RWPE2 (cell line): ENCODE measurements at regions not wholly inside any gene's neighbourhood (a gene's known extent, or its start where the extent isn't known, plus 50 kb on each side); places are given as distances from the start of the nearest gene placed in this dataset.

Experiments used
- ATAC-seq: fragments of 200-7000 bp; cut with Tn5 transposase; 3 replicates; pipeline ENCODE4 v1.9.1; 2021; ENCODE audit warnings: low read depth
- DNase-seq: peaks from one replicate; pipeline ENCODE4 v3.0.0-alpha.2; 2020; ENCODE audit warnings: low spot score
- H3K27ac ChIP-seq: fragments of 450-650 bp; 2 replicates; pipeline ENCODE4 v1.5.1; 2017; ENCODE audit warnings: mild to moderate bottlenecking; ENCODE audit not compliant: poor library complexity, severe bottlenecking
- H3K27me3 ChIP-seq: fragments of 250-450 bp; sonication (Bioruptor Pico); 2 replicates; pipeline ENCODE4 v1.5.1; 2021; ENCODE audit warnings: mild to moderate bottlenecking, moderate library complexity; ENCODE audit not compliant: insufficient read depth, poor library complexity, severe bottlenecking
- H3K36me3 ChIP-seq: fragments of 250-450 bp; sonication (Bioruptor Pico); 2 replicates; pipeline ENCODE4 v1.5.1; 2020; ENCODE audit warnings: low read depth, mild to moderate bottlenecking, moderate library complexity
- H3K4me1 ChIP-seq: fragments of 250-450 bp; sonication (Bioruptor Pico); 2 replicates; pipeline ENCODE4 v1.5.1; 2021; ENCODE audit warnings: mild to moderate bottlenecking, moderate library complexity; ENCODE audit not compliant: insufficient read depth, poor library complexity, severe bottlenecking
- H3K4me3 ChIP-seq: fragments of 250-450 bp; sonication (Bioruptor Pico); 2 replicates; pipeline ENCODE4 v1.5.1; 2021; ENCODE audit warnings: mild to moderate bottlenecking, moderate library complexity; ENCODE audit not compliant: severe bottlenecking
- H3K9me3 ChIP-seq: fragments of 250-450 bp; sonication (Bioruptor Pico); 2 replicates; pipeline ENCODE4 v1.5.1; 2021; ENCODE audit warnings: mild to moderate bottlenecking, moderate library complexity; ENCODE audit not compliant: severe bottlenecking
- CTCF ChIP-seq: fragments of 450-650 bp; IDR thresholded peaks from one replicate; pipeline ENCODE4 v1.5.1; 2017; ENCODE audit warnings: mild to moderate bottlenecking, moderate library complexity; ENCODE audit not compliant: poor library complexity, severe bottlenecking

GRCh38 chr18:24993628-24994027 is 358.3 kb downstream of the ZNF521 start:
- Histone ChIP-seq H3K27me3 (no peaks in the 10 kb centered on the region), H3K4me1 (no peaks in the 10 kb centered on the region), H3K27ac (no peak overlapping the region), H3K36me3 (no peaks in the 10 kb centered on the region), H3K9me3 (no peaks in the 10 kb centered on the region), H3K4me3 (no peak overlapping the region)
- ATAC-seq (no peak), DNase-seq (no peak)
- TF ChIP-seq CTCF = no peak

- Histone ChIP-seq H3K4me3 (no peak overlapping the region), H3K27ac (no peak overlapping the region), H3K36me3 (no peaks in the 10 kb centered on the region), H3K27me3 (no peaks in the 10 kb centered on the region), H3K9me3 (no peaks in the 10 kb centered on the region), H3K4me1 (no peaks in the 10 kb centered on the region)
- no peak for TF ChIP-seq CTCF
- no peak for DNase-seq
- no peak for ATAC-seq
These were observed 356.9 kb downstream of the ZNF521 start for GRCh38 chr18:24995056-24995455.

- TF ChIP-seq CTCF = no peak
- no peak for DNase-seq
These were observed 356.2 kb downstream of the ZNF521 start for GRCh38 chr18:24995755-24996154.

GRCh38 chr18:24999650-25000267 is 352.2 kb downstream of the ZNF521 start:
- Histone ChIP-seq H3K27ac (no peak overlapping the region), H3K4me1 (no peaks in the 10 kb centered on the region), H3K27me3 (no peaks in the 10 kb centered on the region), H3K36me3 (no peaks in the 10 kb centered on the region), H3K4me3 (no peak overlapping the region), H3K9me3 (no peaks in the 10 kb centered on the region)
- DNase-seq = no peak
- no peak for ATAC-seq
- no peak for TF ChIP-seq CTCF

More at GRCh38 chr18:24995755-24996154, 356.2 kb downstream of the ZNF521 start:
- H3K4me3 ChIP-seq = no peak overlapping the region
- H3K36me3 ChIP-seq = no peaks in the 10 kb centered on the region
- H3K27ac ChIP-seq = no peak overlapping the region
- H3K27me3 ChIP-seq = no peaks in the 10 kb centered on the region
- no peaks in the 10 kb centered on the region for H3K9me3 ChIP-seq
- ATAC-seq = no peak
- no peaks in the 10 kb centered on the region for H3K4me1 ChIP-seq

GRCh38 chr18:25001803-25002202 is 350.2 kb downstream of the ZNF521 start:
- Histone ChIP-seq H3K27ac (no peak overlapping the region), H3K4me3 (no peak overlapping the region), H3K27me3 (no peaks in the 10 kb centered on the region), H3K4me1 (no peaks in the 10 kb centered on the region), H3K9me3 (no peaks in the 10 kb centered on the region), H3K36me3 (no peaks in the 10 kb centered on the region)
- TF ChIP-seq CTCF = no peak
- DNase-seq (no peak), ATAC-seq (no peak)
